HL-60 (cell line): ENCODE measurements at regions not wholly inside any gene's neighbourhood (a gene's known extent, or its start where the extent isn't known, plus 50 kb on each side); places are given as distances from the start of the nearest gene placed in this dataset.

ENCODE experiments used
- CTCF ChIP-seq: IDR thresholded peaks from one replicate; pipeline ENCODE4 v1.5.1; 2011; ENCODE audit warnings: low read length, control low read depth, inconsistent platforms; ENCODE audit not compliant: insufficient read depth
- GABPA ChIP-seq: IDR thresholded peaks from 2 replicates; pipeline ENCODE4 v1.6.1; 2012; ENCODE audit warnings: low read depth
- POLR2AphosphoS5 ChIP-seq: IDR thresholded peaks from 2 replicates; pipeline ENCODE4 v1.6.1; 2012; ENCODE audit warnings: low read depth
- REST ChIP-seq: IDR thresholded peaks from 2 replicates; pipeline ENCODE4 v1.6.1; 2012; ENCODE audit warnings: low read depth; ENCODE audit not compliant: insufficient replicate concordance
- SPI1 ChIP-seq: IDR thresholded peaks from 2 replicates; pipeline ENCODE4 v1.6.1; 2012; ENCODE audit warnings: low read depth, mild to moderate bottlenecking, borderline replicate concordance

DNA sequence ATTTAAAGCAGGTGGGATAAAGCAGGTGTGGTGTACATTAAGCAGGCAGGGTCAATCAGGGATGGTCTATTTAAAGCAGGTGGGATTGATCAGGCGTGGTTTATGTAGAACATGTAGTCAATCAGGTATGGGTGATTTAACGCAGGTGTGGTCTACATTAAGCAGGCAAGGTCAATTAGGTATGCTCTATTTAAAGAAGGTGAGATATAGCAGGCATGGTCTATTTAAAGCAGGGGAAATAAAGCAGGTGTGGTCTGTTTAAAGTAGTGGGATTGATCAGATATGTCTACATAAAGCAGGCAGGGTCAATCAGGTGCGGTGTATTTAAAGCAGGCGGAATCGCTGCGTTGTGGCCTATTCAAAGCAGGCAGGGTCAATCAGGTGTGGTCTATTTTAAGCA, 88.6 kb upstream of the MXRA5 start:
- TF ChIP-seq CTCF (no peak), POLR2AphosphoS5 (no peak), REST (no peak), GABPA (no peak), SPI1 (no peak)
